Uterus (tissue), 3 donors: ENCODE measurements at regions not wholly inside any gene's neighbourhood (a gene's known extent, or its start where the extent isn't known, plus 50 kb on each side); places are given as distances from the start of the nearest gene placed in this dataset.

ENCODE experiments used
- DNase-seq, 2 donors: peaks; one replicate each; pipeline ENCODE4 v3.0.0-alpha.2; 2019 to 2020
- H3K27ac ChIP-seq, 2 donors: fragments of 200-600 bp; sonication (generic); 1 replicate in 1 of 2; 2 replicates in 1 of 2; pipeline ENCODE4 v1.5.1; 2016 to 2018
- H3K27me3 ChIP-seq, 2 donors: fragments of 200-600 bp; sonication (generic); one replicate each; pipeline ENCODE4 v1.5.1; 2018 to 2019; ENCODE audit warnings: control low read depth in 1 of 2
- H3K36me3 ChIP-seq, 2 donors: fragments of 200-600 bp; sonication (generic); one replicate each; pipeline ENCODE4 v1.5.1; 2019; ENCODE audit warnings: control low read depth in 1 of 2
- H3K4me1 ChIP-seq, 2 donors: fragments of 200-600 bp; sonication (generic); one replicate each; pipeline ENCODE4 v1.5.1; 2018 to 2019; ENCODE audit warnings: control low read depth in 1 of 2
- H3K4me3 ChIP-seq, 2 donors: fragments of 200-600 bp; sonication (generic); 1 replicate in 1 of 2; 2 replicates in 1 of 2; pipeline ENCODE4 v1.5.1; 2018 to 2019; ENCODE audit warnings: mild to moderate bottlenecking in 1 of 2
- H3K9me3 ChIP-seq, 2 donors: fragments of 200-600 bp; sonication (generic); one replicate each; pipeline ENCODE4 v1.5.1; 2019; ENCODE audit warnings: control low read depth in 1 of 2
- POLR2A ChIP-seq, 2 donors: fragments of 450-650 bp; IDR thresholded peaks; one replicate each; pipeline ENCODE4 v1.6.1; 2016; ENCODE audit warnings: antibody characterized with exemption in 2 of 2, mild to moderate bottlenecking in 1 of 2, moderate library complexity in 1 of 2
- intact Hi-C: fragments of 100-400 bp; cut with DNase I; formaldehyde crosslinking; loops from one replicate; pipeline ENCODE4 v1.15.1; 2023; ENCODE audit warnings: low total_unique reads
- TF ChIP-seq, protein P1 (sequence below), 4 experiments: fragments of 200-600 bp in 2 of 4; fragments of 450-650 bp in 2 of 4; sonication (generic) in 2 of 4; IDR thresholded peaks; one replicate each; pipeline ENCODE4 v1.5.1; 2016 to 2019; ENCODE audit warnings: antibody characterized with exemption in 4 of 4, mild to moderate bottlenecking in 2 of 4, moderate library complexity in 1 of 4
- donor health status: DM: yes; HTN: yes; CAD: no.

DNA sequence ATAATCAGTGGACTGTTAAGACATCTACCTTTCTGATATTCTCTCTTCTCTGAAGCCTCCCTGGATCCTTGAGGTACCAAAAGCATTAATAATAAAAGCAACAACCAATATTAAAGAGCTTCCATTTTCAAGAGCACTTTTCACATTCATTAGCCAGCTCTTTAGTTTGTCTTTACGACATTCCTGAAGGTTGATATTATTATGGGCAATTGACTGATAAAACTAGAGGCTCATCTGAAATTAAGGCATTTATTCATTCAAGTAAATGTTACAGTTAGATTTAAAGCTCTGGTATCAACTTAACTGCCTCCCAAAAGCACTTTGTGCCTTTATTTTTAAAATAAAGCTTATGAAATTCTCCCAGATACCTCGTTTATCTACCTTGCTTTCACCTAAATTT is 199.6 kb downstream of the PLK2 start:
- Histone ChIP-seq H3K27me3 (no peaks in the 10 kb centered on the region), H3K36me3 (no peaks in the 10 kb centered on the region), H3K9me3 (no peaks in the 10 kb centered on the region), H3K4me1 (no peaks in the 10 kb centered on the region), H3K4me3 (no peak overlapping the region), H3K27ac (no peak overlapping the region)
- intact Hi-C loops = no loop called here
- no peak for DNase-seq
- TF ChIP-seq, protein P1, sequence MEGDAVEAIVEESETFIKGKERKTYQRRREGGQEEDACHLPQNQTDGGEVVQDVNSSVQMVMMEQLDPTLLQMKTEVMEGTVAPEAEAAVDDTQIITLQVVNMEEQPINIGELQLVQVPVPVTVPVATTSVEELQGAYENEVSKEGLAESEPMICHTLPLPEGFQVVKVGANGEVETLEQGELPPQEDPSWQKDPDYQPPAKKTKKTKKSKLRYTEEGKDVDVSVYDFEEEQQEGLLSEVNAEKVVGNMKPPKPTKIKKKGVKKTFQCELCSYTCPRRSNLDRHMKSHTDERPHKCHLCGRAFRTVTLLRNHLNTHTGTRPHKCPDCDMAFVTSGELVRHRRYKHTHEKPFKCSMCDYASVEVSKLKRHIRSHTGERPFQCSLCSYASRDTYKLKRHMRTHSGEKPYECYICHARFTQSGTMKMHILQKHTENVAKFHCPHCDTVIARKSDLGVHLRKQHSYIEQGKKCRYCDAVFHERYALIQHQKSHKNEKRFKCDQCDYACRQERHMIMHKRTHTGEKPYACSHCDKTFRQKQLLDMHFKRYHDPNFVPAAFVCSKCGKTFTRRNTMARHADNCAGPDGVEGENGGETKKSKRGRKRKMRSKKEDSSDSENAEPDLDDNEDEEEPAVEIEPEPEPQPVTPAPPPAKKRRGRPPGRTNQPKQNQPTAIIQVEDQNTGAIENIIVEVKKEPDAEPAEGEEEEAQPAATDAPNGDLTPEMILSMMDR (IDR thresholded peaks at IDR 0.05) = no peak
- TF ChIP-seq POLR2A (IDR thresholded peaks at IDR 0.05) = no peak

DNA sequence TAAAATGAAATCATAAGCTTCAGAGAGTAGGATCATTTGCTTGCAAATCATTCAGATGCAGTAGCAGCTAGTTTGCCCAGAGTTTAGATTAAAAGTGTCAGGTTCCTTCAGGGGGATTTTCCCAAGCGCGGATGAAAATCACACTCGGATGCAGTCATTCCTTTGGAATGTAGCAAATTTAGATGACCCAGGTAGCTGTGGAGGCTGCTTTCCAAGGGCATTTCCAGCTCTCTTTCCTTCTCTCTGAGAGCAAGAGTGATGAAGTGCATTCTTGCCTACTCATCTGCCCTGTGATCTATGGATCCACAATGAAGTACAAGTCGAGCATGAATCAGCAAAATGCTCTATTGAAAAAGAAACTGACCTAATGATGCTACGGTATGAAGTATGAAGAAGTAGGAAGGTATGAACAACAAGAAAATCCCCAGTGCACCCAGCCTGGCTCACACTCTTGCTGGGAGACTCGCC is 200.2 kb downstream of the PLK2 start:
- no peak for DNase-seq
- Histone ChIP-seq H3K4me3 (no peak overlapping the region), H3K36me3 (no peaks in the 10 kb centered on the region), H3K27me3 (no peaks in the 10 kb centered on the region), H3K9me3 (no peaks in the 10 kb centered on the region), H3K27ac (no peak overlapping the region), H3K4me1 (no peaks in the 10 kb centered on the region)
- TF ChIP-seq, protein P1 (IDR thresholded peaks at IDR 0.05) = no peak
- intact Hi-C loops = no loop called here

DNA sequence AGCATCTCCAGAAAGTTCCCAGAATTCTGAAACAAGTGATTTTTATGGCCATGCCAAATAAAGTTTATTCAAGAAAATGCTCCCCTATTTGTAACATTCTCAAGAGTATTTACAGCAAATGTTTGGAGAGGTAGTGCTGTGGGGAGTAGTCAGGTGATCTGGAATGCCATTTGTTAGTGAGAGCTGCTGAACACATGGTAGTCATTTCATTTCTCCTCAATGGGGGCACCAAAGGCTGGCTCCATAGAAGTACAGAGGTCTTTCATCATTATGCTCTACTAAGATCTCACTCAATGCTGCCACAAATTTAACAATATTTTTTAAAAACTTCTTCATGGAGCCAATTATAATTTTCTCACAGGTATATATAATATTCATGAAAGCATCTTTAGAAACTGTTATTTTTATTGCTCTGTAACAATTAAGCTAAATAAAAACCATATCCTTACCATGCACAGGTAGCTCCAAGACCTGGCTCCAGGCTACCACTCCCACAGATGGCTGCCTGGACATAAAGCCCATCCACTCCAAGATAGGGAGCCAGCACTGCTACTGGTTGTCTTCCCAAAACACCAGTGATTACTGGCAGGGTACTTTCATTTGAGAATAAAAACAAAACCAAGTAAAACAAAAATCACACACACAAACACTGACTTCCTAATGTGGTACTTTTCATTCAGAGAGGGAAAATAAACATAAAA is 200.8 kb downstream of the PLK2 start:
- Histone ChIP-seq H3K9me3 (no peaks in the 10 kb centered on the region), H3K4me1 (no peaks in the 10 kb centered on the region), H3K4me3 (no peak overlapping the region), H3K36me3 (no peaks in the 10 kb centered on the region), H3K27ac (no peak overlapping the region), H3K27me3 (no peaks in the 10 kb centered on the region)
- intact Hi-C loops = no loop called here
- no peak for DNase-seq
- no peak for TF ChIP-seq POLR2A (IDR thresholded peaks at IDR 0.05)
- TF ChIP-seq, protein P1 (IDR thresholded peaks at IDR 0.05) = no peak

DNA sequence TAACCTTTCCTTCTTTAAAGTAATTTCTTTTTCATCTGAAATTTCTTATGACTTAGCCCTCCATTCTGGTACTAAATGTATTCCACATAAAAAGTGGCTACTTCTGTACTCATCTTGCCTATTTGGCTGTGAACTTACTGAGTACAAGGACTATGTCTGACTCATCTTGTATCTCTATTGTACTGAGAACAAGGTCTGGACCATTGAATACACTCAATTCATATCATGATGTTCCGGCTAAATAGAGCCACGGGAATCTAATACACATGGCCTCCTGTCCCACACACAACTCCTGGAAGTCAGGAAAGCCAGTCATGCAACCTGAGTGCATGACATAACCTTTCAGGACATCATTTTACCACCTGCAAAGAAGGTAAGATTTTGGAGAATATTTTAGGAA is 203.9 kb downstream of the PLK2 start:
- H3K27me3 ChIP-seq = no peaks in the 10 kb centered on the region
- no peak overlapping the region for H3K27ac ChIP-seq
- no peak overlapping the region for H3K4me3 ChIP-seq
- H3K9me3 ChIP-seq = no peaks in the 10 kb centered on the region
- H3K4me1 ChIP-seq = no peaks in the 10 kb centered on the region
- intact Hi-C loops = no loop called here
- H3K36me3 ChIP-seq = no peaks in the 10 kb centered on the region
- no peak for TF ChIP-seq POLR2A (IDR thresholded peaks at IDR 0.05)
- TF ChIP-seq, protein P1 (IDR thresholded peaks at IDR 0.05) = no peak
- DNase-seq = no peak

DNA sequence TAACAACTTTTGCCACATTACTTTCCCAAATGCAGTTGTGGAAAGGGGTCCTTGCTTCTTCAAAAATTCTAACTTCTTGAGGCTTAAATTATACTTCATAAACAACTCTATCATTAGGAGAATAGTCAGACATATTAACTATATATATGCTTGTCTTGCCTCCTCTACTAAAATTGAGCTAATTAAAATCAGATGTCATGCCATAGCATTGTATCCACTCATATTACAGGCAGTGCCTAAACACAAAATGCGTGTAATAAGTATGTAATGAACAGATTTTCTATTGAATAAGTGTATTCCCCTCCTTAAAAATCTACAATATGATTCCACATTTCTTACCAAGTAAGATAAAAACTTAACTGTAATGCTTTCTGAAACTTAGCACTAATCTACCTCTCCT is 204.5 kb downstream of the PLK2 start:
- Histone ChIP-seq H3K27me3 (no peaks in the 10 kb centered on the region), H3K27ac (no peak overlapping the region), H3K4me1 (no peaks in the 10 kb centered on the region), H3K4me3 (no peak overlapping the region), H3K9me3 (no peaks in the 10 kb centered on the region), H3K36me3 (no peaks in the 10 kb centered on the region)
- intact Hi-C loops = no loop called here
- DNase-seq = no peak
- TF ChIP-seq, protein P1 (IDR thresholded peaks at IDR 0.05) = no peak
- TF ChIP-seq POLR2A (IDR thresholded peaks at IDR 0.05) = no peak
